Astrocyte (in vitro differentiated cells and primary cell): ENCODE measurements at regions not wholly inside any gene's neighbourhood (a gene's known extent, or its start where the extent isn't known, plus 50 kb on each side); places are given as distances from the start of the nearest gene placed in this dataset.
"Not testable (repeated sequence)": the region's sequence is repeated elsewhere in the genome, so short reads cannot be mapped to it uniquely, and the experiment has no call there.

Experiments
- CTCF ChIP-seq: IDR thresholded peaks from 2 replicates; pipeline ENCODE4 v1.5.1; 2011; ENCODE audit warnings: low read depth, mild to moderate bottlenecking, inconsistent platforms, low read length, moderate library complexity; ENCODE audit not compliant: insufficient read depth
- EZH2 ChIP-seq: IDR thresholded peaks from 2 replicates; pipeline ENCODE4 v1.6.1; 2012; ENCODE audit warnings: mild to moderate bottlenecking, low read length, inconsistent platforms; ENCODE audit not compliant: insufficient read depth

GRCh38 chr1:146645978-146646604 lies 292.0 kb upstream of the NBPF12 start:
- not testable (repeated sequence) for TF ChIP-seq CTCF, EZH2
